Right renal pelvis (tissue), 4 donors: ENCODE measurements at regions not wholly inside any gene's neighbourhood (a gene's known extent, or its start where the extent isn't known, plus 50 kb on each side); places are given as distances from the start of the nearest gene placed in this dataset.
"Not testable (repeated sequence)": the region's sequence is repeated elsewhere in the genome, so short reads cannot be mapped to it uniquely, and the experiment has no call there.

Experiments
- DNase-seq, 4 donors: peaks; one replicate each; pipeline ENCODE4 v3.0.0-alpha.2; 2013; ENCODE audit warnings: low read depth in 4 of 4, low spot score in 3 of 4, missing footprints in 1 of 4

DNA sequence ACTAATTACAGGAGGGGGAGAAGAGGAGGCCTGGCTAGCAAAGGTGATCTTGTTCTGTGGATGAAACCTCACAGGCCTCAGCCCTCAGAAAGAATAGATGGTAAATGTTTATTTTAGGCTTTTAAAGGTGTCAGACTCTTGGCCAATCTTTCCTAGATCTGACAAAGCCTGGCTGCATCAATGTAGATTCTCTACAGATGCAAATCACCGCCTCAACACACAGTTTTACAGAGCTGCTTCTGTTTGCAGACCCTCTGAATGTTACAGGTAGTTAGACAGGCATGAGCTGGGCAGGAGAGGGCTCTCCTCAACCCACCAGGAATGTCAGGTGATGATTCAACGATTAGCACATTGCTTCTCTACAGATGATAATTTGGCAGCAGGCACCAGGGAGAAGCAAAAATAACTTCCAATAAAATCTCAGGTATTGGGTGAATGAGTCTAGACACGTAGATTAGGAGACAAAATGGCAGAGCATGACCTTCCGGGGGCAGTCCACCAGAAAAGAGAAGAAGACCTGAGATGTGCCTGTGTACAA is 105.4 kb upstream of the VANGL1 start:
- no peak for DNase-seq

DNA sequence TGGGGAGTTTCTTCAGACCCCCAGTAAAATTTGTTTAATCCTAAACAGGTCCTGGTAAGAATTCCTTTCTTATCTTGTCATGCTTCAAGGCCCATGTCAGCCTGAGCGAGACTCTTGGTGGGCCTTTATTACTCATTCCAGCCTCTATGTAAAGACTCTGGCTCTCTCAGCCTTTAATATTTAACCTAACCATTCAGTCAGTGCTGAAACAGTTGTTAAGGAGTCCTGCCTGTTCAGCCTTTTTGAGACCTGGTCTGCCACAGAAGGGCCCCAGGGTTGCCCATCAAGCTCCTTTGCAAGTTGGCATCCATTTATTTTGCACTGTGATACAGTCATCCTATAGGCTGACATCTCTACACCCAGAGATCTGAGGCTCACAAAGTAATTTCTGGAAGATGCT is 107.7 kb upstream of the VANGL1 start:
- no peak for DNase-seq

DNA sequence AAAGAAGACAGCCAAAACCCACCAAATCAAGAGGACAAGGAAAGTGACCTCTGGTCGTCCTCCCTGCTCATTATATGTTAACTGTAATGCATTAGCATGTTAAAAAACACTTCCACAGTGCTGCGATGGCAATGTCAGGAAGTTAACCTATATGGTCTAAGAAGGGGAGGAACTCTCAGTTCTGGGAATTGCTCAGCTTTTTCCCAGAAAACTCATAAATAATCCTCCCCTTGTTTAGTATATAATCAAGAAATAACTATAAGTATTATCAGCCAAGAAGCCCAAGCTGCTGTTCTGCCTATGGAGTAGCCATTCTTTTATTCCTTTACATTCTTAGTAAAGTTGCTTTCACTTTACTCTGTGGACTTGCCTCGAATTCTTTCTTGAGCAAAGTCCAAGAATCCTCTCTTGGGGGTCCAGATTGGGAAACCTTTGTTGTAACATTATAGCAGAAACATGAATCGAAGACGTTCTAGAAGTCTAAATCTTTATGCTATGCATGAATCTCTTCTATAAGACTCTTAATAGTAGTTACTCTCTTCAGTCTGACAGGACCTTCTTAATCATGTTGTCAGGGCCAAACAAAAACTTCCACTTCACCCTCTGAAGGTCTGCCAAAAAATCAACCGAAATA is 110.0 kb upstream of the VANGL1 start:
- no peak for DNase-seq

DNA sequence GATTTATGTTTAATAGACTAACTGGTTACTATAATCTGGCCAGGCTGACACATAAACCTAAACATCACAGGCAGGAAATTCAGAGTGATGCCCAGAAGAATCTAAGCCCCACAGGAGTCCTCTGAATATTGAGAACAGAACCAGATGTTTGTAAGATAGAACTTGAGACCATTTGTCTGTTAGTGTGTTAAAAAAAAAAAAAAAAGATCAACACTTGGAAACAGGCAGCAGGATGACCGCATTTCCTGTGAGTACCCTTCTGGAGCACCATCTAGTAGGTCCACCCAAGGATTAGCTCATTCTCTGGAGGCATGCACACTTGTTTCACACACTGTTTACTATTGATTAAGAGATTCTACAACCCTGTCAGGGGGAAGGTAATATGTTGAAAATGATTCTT is 111.4 kb upstream of the VANGL1 start:
- no peak for DNase-seq

DNA sequence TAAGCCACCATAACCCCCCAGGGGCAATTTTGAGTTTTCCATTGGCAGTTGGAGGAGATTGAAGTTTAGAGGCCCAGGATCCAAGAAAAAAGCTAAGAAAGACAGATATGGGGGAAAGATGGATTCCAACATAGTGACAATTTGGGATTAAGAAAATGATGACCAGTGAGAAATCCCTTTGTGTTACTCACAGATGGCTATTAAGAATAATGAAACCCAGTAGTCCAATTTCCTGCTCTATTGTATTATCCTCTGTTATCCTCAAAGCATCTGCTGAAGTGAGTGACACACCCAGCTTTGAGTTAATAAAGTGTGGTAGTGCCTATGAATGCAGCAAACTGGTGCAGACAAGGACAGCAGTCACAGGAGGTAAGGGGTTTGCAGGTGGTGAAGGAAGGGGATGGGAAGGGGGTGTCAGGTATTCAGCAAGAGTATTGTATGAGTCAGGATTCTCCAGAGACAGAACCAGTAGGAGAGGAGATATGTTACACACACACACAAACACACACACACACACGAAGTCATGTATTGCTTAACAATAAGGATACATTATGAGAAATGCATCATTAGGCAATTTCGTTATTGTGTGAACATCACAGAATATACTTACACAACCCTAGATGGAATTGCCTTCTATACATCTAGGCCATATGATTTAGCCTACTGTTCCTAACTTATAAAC is 112.4 kb upstream of the VANGL1 start:
- no peak for DNase-seq

DNA sequence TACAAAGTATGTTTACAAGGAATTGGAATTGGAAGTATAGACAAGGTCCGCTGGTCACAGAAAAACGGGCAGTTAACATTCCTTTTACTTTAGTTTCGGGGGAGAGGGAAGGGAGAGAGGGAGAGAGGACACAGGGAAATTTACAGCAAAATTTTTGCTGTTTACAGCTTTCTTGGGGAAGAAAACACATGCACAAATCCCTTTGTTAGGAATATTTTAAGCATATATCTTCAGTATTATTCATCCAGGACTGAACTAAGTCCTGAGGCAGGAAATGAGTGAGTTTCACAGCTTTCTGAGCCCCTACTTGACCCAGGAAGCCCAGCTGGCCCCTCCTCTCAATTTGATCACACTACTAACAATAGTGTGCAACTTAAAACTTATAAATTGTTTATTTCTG is 113.4 kb upstream of the VANGL1 start:
- not testable (repeated sequence) for DNase-seq

DNA sequence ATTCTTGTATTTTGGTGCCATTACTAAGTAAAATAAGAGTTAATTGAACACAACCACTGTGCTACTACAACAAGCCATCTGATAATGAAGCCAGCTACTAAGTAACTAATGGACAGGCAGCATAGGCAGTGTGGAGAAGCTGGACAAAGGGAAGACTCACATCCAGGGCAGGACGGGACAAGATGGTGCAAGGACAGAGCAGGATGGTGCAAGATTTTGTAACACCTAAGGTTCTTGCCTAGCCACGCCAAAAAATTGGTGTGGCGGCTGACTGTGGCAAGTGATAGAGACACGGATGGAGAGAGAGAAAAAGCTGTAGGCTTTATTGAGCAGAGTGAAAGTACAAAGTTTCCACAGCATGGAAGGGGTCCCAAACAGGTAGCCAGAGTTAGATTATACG is 114.0 kb upstream of the VANGL1 start:
- no peak for DNase-seq

DNA sequence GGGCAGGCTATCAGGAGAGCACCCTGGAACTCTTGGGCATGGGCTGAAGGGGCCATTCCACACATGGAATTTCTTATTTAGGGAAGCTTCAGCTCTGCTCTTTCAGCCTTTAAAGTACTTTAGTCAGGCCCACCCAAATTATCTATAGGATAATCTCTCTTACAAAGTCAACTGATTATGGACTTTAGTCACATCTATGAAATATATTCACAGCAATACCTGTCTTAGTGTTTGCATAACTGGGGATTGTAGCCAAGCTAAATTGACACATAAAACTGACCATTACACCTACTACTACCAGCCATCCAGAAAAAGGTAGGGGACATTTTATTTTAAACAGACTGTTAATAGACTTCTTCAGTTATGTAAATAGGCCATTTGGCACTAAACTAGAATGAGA is 114.9 kb upstream of the VANGL1 start:
- no peak for DNase-seq

DNA sequence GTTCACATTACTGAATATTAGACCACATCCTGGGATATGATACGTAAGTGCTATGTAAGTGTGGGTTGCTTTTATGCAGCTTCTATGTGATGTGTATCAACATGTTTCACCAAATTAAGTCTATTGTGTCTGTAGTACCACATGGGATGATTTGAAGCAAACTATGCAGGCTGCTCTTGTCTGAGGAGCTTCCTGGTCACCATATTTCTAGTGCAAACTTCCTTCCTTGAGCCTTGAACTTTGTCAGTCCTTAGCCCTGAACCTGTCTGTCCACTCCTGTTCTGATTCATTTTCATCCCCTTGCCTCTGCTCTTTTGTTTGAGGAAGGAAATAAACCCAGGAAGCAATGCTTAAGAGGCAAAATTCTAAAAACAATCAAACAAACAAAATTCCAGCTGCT is 117.5 kb upstream of the VANGL1 start:
- no peak for DNase-seq

DNA sequence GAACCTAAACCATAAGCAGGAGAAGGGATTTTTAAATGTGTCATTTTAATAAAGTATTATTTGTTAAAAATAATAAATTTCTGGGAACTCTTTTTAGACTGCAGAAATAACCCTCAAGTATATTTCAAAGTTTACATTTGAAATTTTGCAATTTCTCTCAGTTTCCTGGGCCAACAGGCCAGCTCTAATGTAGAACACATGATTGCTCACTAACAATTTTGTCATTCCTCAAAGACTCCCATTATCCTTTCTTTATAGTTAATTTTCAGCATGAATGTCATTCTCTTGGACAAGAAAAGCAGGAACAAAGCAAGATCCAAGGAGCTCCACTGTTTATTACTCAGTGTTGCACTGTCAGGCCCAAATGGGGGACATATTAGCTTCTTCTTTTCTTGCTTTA is 119.4 kb upstream of the VANGL1 start:
- DNase-seq: no peak

DNA sequence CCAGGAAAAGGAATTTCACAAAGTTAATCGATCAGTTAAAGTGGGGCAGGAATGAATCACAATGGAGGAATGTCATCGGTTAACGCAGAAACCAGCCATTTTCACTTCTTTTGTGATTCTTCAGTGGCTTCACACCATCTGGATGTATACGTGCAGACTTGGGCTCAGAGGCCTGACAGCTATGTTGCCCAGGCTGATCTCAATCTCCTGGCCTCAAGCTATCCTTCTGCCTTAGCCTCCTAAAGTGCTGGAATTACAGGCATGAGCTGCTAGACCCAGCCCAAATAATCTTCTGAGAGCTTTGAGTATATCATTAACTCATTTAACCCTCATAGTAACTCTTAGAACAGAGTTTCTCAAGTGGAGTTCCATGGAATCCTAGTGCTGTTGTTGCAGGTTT is 126.5 kb upstream of the VANGL1 start:
- DNase-seq: no peak

DNA sequence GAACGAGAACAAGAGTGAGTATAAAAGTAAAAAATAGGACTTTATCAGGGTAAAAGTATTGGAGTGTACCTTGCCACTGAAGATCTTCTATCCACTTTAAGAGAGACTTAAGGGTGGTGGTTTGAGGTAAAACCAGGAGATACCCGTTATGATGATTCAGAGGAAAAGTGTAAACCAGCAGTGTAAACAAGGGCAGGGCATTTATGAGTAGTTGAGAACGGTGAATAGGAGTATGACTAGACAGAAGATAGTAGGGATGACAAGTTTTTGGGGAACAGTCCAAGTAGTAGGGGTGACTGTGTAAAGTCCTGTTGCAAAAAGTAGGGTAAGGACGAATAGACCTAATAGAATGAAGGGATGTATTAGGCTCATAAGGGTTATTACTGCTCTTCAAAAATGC is 131.5 kb upstream of the VANGL1 start:
- not testable (repeated sequence) for DNase-seq

DNA sequence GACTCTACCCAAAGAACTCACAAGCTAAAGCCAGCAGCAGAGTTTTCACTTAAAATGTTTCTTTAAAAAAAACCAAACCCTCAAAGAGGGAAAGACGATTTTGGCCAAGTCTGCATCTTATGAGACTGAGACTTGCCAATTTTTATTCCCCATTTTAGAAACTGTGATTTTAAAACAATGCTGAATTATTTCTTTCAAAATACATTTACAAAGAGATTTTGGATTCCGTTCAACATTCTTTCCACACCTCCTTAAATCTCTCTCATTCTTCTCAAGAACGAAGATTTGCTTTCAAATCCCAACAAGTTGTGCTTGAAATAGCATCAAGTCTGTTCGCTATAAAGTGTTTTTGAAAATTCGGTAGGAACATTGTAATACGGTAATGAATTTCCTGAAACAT is 133.9 kb upstream of the VANGL1 start:
- DNase-seq: no peak

DNA sequence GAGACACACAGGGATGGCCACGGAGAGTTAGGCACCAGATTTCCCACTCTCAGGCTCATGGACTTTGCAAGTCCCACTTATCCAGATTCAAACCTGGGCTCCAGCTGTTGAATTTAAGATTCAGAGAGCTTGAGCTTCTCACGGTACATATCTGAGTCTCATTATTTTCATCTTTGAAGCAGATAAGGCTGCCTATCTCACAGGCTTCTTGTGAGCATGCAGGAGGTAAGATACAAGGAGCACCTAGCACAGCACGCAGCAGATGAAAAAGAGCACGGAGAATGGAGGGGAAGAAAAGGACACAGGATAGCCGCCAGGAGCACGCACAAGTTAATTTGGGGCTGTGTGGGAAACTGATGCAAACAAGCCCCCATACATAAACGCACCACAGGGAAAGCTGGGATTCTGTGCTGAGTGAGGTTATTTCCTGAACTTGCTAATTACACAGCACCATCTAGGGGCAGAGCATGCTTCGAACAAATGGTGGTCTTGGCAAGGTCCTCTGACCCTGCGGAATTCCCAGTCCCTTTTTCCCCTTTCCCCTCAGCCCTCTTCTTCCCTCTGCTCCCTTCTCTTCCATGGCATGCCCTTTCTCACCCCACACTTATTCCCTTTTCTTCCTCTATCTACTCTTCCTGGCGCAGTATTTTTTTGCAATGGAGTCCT is 134.7 kb upstream of the VANGL1 start:
- DNase-seq: no peak

DNA sequence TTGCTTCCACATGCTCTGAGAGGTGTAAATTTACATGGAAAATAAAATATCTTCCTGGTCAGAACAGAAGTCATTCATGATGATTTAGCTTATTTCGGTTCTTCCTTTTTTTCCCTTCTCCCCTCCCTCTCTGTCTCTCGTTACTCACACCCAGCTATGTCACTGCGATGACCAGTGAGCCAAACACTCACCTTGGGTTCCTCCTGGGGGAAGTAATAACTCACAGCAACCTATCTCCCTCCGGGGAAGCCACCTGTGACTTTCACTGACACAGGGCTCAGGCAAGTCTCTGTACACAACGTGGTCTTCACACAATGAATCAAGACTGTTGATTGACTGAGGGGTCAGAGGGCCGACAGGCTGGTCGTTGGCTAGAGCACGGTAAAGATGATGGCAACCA is 135.3 kb upstream of the VANGL1 start:
- no peak for DNase-seq

DNA sequence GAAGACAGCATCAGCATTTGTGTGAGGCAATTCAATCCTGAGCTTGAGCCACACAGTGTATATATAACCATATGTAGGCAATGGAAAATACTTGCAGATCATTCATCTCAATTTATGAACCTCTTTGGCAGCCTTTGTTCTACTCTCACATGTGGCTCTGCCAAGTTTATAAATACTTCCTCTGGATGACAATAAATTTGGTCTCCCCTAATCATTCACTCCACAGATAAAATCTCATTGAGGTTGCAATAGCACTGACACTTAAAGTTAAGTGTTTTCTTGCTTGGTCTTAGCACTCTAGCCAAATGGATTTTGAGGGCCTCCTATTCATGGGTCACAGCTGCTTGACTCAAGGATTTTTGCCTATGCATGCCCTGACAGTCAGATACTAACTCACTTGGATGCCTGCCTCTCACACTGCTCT is 136.6 kb upstream of the VANGL1 start:
- DNase-seq: no peak

DNA sequence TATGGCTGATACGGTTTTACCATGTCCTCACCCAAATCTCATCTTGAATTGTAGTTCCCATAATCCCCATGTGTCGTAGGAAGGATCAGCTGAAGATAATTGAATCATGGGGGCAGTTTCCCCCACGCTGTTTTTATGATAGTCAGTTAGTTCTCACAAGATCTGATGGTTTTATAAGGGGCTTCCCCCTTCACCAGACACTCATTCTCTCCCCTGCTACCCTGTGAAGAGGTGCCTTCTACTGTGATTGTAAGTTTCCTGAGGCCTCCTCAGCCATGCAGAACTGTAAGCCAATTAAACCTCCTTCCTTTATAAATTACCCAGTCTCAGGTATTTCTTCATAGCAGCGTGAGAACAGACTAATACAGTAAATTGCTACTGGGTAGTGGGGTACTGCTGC is 139.6 kb upstream of the VANGL1 start:
- DNase-seq: not testable (repeated sequence)

DNA sequence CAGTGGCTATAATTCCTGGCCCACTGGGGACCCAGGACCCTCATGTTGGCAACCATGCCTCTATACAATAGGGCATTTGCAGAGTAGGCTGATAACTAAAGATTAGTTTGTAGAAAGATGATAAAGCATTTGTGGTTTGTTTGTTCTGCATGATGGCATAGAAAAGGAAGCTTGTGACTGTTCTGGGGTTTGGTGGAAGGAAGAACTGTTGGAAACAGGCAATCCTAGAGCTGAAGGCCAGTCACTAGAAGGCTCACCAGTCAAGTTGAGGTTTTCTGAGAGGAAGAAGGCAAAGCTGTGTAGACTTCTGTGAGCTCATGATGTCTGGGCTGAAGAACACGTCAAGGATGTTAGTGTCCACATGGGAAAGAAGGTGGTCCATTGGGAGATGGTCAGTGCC is 140.3 kb upstream of the VANGL1 start:
- DNase-seq: no peak

DNA sequence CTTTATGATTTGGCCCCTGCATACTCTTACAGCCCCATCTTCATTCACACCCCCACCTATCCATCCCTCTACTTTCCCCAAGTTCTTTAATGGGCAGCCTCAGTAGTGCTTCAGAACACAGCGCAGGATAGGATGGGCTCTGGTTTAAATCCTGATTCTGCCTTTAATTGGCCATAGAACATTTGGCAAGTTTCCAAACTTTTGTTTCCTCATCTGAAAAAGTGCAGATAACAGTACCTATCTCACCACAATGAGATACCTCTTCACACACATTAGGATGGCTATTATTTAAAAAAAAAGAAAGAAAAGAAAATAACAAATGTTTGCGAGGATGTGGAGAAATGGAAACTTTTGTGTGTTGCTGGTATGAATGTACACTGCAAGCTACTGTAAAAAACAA is 142.5 kb upstream of the VANGL1 start:
- no peak for DNase-seq

DNA sequence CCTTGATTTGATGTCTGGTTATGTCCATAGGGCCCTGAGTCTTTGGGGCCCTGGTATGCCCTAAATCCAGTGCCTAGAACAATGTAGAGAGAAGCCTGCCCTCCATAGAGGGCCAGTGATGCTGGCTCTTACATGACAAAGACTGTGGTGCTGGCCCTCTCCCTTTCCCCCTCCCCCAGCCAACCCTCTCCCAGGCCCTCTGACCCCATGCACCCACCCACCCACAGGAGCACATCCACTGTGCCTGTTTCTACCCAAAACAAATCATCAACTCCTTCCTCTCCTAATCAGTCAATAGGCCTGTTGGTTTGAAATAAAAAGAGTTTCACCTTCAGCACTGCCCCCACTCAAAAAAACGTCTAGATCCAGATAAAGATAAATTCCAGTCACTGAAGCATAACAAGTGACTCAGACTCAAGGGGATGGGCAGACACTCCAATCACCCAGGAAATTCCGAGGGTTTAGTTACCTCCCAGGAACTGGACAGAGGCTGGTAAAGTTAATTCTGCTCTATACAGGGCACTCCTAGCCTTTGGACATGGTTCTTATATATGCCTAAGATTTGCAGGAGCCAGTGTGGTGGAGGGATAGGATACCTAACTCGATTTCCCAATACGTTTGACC is 144.8 kb upstream of the VANGL1 start:
- no peak for DNase-seq

DNA sequence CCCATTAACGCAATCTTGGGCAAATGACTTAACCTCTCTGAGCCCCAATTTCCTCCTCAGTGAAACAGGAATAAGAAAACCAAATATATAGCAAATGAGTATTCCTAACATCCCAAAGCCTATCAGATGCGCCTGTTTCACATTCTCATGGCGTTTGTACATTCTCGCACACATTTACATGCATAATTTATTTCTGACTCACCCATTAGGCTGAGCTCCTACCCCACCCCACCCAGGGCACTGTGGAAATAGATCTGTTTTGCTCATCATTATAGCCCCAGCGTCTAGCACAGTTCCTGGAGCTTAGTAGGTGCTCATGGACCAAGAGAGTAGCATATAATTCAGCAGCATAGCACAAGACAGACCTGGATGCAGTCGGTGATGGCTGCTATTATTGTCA is 146.1 kb upstream of the VANGL1 start:
- DNase-seq: no peak

DNA sequence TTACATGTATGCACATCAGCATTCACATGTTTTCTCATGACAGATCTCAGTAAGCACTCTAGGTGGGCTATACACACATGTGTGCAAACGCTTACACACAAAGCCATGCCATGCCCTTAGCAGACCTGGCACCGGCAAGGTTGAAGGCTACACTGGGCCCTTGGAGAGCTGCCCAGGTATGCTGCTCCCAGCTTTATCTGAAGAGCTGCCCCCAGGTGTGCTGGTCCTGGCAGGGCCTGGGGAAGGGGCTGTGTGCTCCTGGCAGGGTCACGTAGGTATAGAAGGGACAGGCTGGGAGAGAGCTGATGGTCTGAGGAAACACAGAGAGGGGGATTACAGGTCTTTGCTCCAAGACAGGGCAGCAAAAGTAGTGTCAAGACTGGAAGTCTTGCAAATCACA is 146.7 kb upstream of the VANGL1 start:
- no peak for DNase-seq
